ENCODE measurements at regions not wholly inside any gene's neighbourhood (a gene's known extent, or its start where the extent isn't known, plus 50 kb on each side); places are given as distances from the start of the nearest gene placed in this dataset.

GRCh38 chr14:82854131-82854530, 1320.5 kb upstream of the SEL1L start:
- CTCF ChIA-PET: no interaction called here

GRCh38 chr14:82854901-82855300, 1321.2 kb upstream of the SEL1L start:
- Histone ChIP-seq H3K36me3 (ENCODE audit: insufficient read depth, low read length) (no peaks in the 10 kb centered on the region), H3K27ac (ENCODE audit: low read depth in 1 of 2, low read length in 2 of 2) (no peak overlapping the region), H3K4me1 (ENCODE audit: insufficient read depth, low read length) (no peaks in the 10 kb centered on the region), H3K27me3 (ENCODE audit: control insufficient read depth in 1 of 2, insufficient read depth in 2 of 2, low read length in 2 of 2) (no peaks in the 10 kb centered on the region), H3K9me3 (ENCODE audit: control insufficient read depth in 1 of 2, insufficient read depth in 1 of 2, low read length in 2 of 2) (peaks cover 0 to 4% of the 10 kb centered on the region in 2 experiments), H3K4me3 (ENCODE audit: low read length) (no peak overlapping the region)
- Mint-ChIP-seq H3K27me3 (no peaks in the 10 kb centered on the region), H3K4me1 (ENCODE audit: low read depth) (no peaks in the 10 kb centered on the region), H3K36me3 (ENCODE audit: low read depth) (no peaks in the 10 kb centered on the region), H3K9me3 (peaks cover 2% of the 10 kb centered on the region), H3K27ac (no peak overlapping the region), H3K4me3 (no peak overlapping the region)
- TF ChIP-seq, protein P1, sequence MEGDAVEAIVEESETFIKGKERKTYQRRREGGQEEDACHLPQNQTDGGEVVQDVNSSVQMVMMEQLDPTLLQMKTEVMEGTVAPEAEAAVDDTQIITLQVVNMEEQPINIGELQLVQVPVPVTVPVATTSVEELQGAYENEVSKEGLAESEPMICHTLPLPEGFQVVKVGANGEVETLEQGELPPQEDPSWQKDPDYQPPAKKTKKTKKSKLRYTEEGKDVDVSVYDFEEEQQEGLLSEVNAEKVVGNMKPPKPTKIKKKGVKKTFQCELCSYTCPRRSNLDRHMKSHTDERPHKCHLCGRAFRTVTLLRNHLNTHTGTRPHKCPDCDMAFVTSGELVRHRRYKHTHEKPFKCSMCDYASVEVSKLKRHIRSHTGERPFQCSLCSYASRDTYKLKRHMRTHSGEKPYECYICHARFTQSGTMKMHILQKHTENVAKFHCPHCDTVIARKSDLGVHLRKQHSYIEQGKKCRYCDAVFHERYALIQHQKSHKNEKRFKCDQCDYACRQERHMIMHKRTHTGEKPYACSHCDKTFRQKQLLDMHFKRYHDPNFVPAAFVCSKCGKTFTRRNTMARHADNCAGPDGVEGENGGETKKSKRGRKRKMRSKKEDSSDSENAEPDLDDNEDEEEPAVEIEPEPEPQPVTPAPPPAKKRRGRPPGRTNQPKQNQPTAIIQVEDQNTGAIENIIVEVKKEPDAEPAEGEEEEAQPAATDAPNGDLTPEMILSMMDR (IDR thresholded peaks at IDR 0.05): no peak
- DNase-seq: no peak
- ATAC-seq (ENCODE audit: poor library complexity): no peak
- ChIA-PET CTCF (no interaction called here), POLR2A (no interaction called here)
- intact Hi-C loops (cut with DNase I, micrococcal nuclease): no loop called here

More at GRCh38 chr14:82854131-82854530, 1320.5 kb upstream of the SEL1L start:
- Mint-ChIP-seq H3K4me3 (no peak overlapping the region), H3K36me3 (ENCODE audit: low read depth) (no peaks in the 10 kb centered on the region), H3K27ac (no peak overlapping the region), H3K9me3 (no peaks in the 10 kb centered on the region), H3K4me1 (ENCODE audit: low read depth) (no peaks in the 10 kb centered on the region), H3K27me3 (no peaks in the 10 kb centered on the region)
- H3K36me3 ChIP-seq (ENCODE audit: insufficient read depth, low read length): no peaks in the 10 kb centered on the region
- H3K9me3 ChIP-seq (ENCODE audit: control insufficient read depth in 1 of 2, insufficient read depth in 1 of 2, low read length in 2 of 2): peaks cover 0 to 4% of the 10 kb centered on the region in 2 experiments
- TF ChIP-seq, protein P1 (IDR thresholded peaks at IDR 0.05): no peak
- no peak overlapping the region for H3K27ac ChIP-seq (ENCODE audit: low read depth in 1 of 2, low read length in 2 of 2)
- intact Hi-C loops (cut with DNase I, micrococcal nuclease): no loop called here
- H3K27me3 ChIP-seq (ENCODE audit: control insufficient read depth in 1 of 2, insufficient read depth in 2 of 2, low read length in 2 of 2): no peaks in the 10 kb centered on the region
- DNase-seq: no peak
- H3K4me1 ChIP-seq (ENCODE audit: insufficient read depth, low read length): no peaks in the 10 kb centered on the region
- POLR2A ChIA-PET: no interaction called here
- no peak overlapping the region for H3K4me3 ChIP-seq (ENCODE audit: low read length)
- ATAC-seq (ENCODE audit: poor library complexity): no peak

- H3K27ac Mint-ChIP-seq: no peak overlapping the region
- intact Hi-C loops (cut with DNase I, micrococcal nuclease): no loop called here
- no peaks in the 10 kb centered on the region for H3K36me3 ChIP-seq (ENCODE audit: insufficient read depth, low read length)
- H3K27me3 ChIP-seq (ENCODE audit: control insufficient read depth in 1 of 2, insufficient read depth in 2 of 2, low read length in 2 of 2): no peaks in the 10 kb centered on the region
- no peak overlapping the region for H3K4me3 ChIP-seq (ENCODE audit: low read length)
- H3K4me1 Mint-ChIP-seq (ENCODE audit: low read depth): no peaks in the 10 kb centered on the region
- no peak overlapping the region for H3K4me3 Mint-ChIP-seq
- H3K27me3 Mint-ChIP-seq: no peaks in the 10 kb centered on the region
- no peaks in the 10 kb centered on the region for H3K36me3 Mint-ChIP-seq (ENCODE audit: low read depth)
- TF ChIP-seq, protein P1 (IDR thresholded peaks at IDR 0.05): no peak
- H3K9me3 ChIP-seq (ENCODE audit: control insufficient read depth in 1 of 2, insufficient read depth in 1 of 2, low read length in 2 of 2): peaks cover 0 to 4% of the 10 kb centered on the region in 2 experiments
- DNase-seq (no peak), ATAC-seq (ENCODE audit: poor library complexity) (no peak)
- CTCF ChIA-PET: no interaction called here
- no peaks in the 10 kb centered on the region for H3K4me1 ChIP-seq (ENCODE audit: insufficient read depth, low read length)
- H3K27ac ChIP-seq (ENCODE audit: low read depth in 1 of 2, low read length in 2 of 2): no peak overlapping the region
- POLR2A ChIA-PET: no interaction called here
- H3K9me3 Mint-ChIP-seq: peaks cover 2% of the 10 kb centered on the region
Measured at GRCh38 chr14:82855912-82856391, 1322.3 kb upstream of the SEL1L start.

All from CD4-positive, alpha-beta T cell (primary cell).